GM23338 (cell line): ENCODE measurements at regions not wholly inside any gene's neighbourhood (a gene's known extent, or its start where the extent isn't known, plus 50 kb on each side); places are given as distances from the start of the nearest gene placed in this dataset.

Experiments
- ATAC-seq: fragments of 200-7000 bp; cut with Tn5 transposase; 3 replicates; pipeline ENCODE4 v1.9.1; 2020
- DNase-seq: peaks from one replicate; pipeline ENCODE4 v3.0.0-alpha.2; 2015; ENCODE audit warnings: low spot score
- H2AFZ ChIP-seq: fragments of 200-600 bp; sonication (generic); 2 replicates; pipeline ENCODE4 v1.8.0; 2016; ENCODE audit warnings: antibody characterized with exemption, mild to moderate bottlenecking, moderate library complexity
- H3F3A ChIP-seq: fragments of 200-600 bp; sonication (generic); replicated peaks from 2 replicates; pipeline ENCODE4 v1.8.0; 2017; ENCODE audit warnings: antibody characterized with exemption, mixed run types, low read depth
- H3K27ac ChIP-seq: fragments of 200-600 bp; sonication (generic); 2 replicates; pipeline ENCODE4 v1.6.1; 2016; ENCODE audit warnings: low read depth
- H3K27me3 ChIP-seq: fragments of 200-600 bp; sonication (generic); 2 replicates; pipeline ENCODE4 v1.8.0; 2016; ENCODE audit warnings: mild to moderate bottlenecking, mixed run types, moderate library complexity; ENCODE audit not compliant: insufficient read depth
- H3K36me3 ChIP-seq: fragments of 200-600 bp; sonication (generic); 2 replicates; pipeline ENCODE4 v1.8.0; 2016; ENCODE audit warnings: mild to moderate bottlenecking; ENCODE audit not compliant: insufficient read depth
- H3K4me1 ChIP-seq: fragments of 200-600 bp; sonication (generic); 2 replicates; pipeline ENCODE4 v1.8.0; 2016; ENCODE audit warnings: mild to moderate bottlenecking, moderate library complexity; ENCODE audit not compliant: insufficient read depth
- H3K4me2 ChIP-seq: fragments of 200-600 bp; sonication (generic); 2 replicates; pipeline ENCODE4 v1.7.1; 2017; ENCODE audit warnings: mixed run types
- H3K4me3 ChIP-seq: fragments of 200-600 bp; sonication (generic); 2 replicates; pipeline ENCODE4 v1.6.1; 2016; ENCODE audit warnings: mixed run types
- H3K79me2 ChIP-seq: fragments of 200-600 bp; sonication (generic); replicated peaks from 2 replicates; pipeline ENCODE4 v1.8.0; 2017; ENCODE audit warnings: mild to moderate bottlenecking; ENCODE audit not compliant: insufficient read depth
- H3K9me2 ChIP-seq: fragments of 200-600 bp; sonication (generic); 2 replicates; pipeline ENCODE4 v1.8.0; 2017; ENCODE audit not compliant: insufficient read depth
- H4K20me1 ChIP-seq: fragments of 200-600 bp; sonication (generic); replicated peaks from 2 replicates; pipeline ENCODE4 v1.8.0; 2017; ENCODE audit warnings: mild to moderate bottlenecking; ENCODE audit not compliant: insufficient read depth
- H3K27ac Mint-ChIP-seq: 2 replicates; pipeline ENCODE4 v1.8.0; 2020; ENCODE audit warnings: inconsistent platforms, mild to moderate bottlenecking, moderate library complexity, mixed read lengths
- H3K27me3 Mint-ChIP-seq: 3 replicates; pipeline ENCODE4 v1.8.0; 2022; ENCODE audit warnings: low read depth, mild to moderate bottlenecking, moderate library complexity, mixed read lengths, inconsistent platforms; ENCODE audit not compliant: insufficient read depth, poor library complexity
- H3K36me3 Mint-ChIP-seq: 3 replicates; pipeline ENCODE4 v1.8.0; 2021; ENCODE audit warnings: low read depth, mild to moderate bottlenecking, inconsistent platforms, moderate library complexity, mixed read lengths
- H3K4me1 Mint-ChIP-seq: 3 replicates; pipeline ENCODE4 v1.8.0; 2020; ENCODE audit warnings: mild to moderate bottlenecking, inconsistent platforms, mixed read lengths
- H3K4me3 Mint-ChIP-seq: 3 replicates; pipeline ENCODE4 v1.8.0; 2021; ENCODE audit warnings: moderate library complexity, mild to moderate bottlenecking, inconsistent platforms, mixed read lengths
- H3K9me3 Mint-ChIP-seq: 3 replicates; pipeline ENCODE4 v1.8.0; 2020; ENCODE audit warnings: moderate library complexity, mild to moderate bottlenecking, inconsistent platforms, mixed read lengths
- ETS1 ChIP-seq: IDR thresholded peaks from 2 replicates; pipeline ENCODE4 v1.6.1; 2016; ENCODE audit warnings: antibody characterized with exemption
- EZH2phosphoT487 ChIP-seq: fragments of 200-600 bp; sonication (generic); IDR thresholded peaks from one replicate; pipeline ENCODE4 v1.8.1; 2018; ENCODE audit warnings: antibody characterized with exemption; ENCODE audit not compliant: unreplicated experiment
- JUNB ChIP-seq: IDR thresholded peaks from one replicate; pipeline ENCODE4 v1.6.1; 2016; ENCODE audit warnings: antibody characterized with exemption; ENCODE audit not compliant: unreplicated experiment
- NANOG ChIP-seq: IDR thresholded peaks from 2 replicates; pipeline ENCODE4 v1.6.1; 2016; ENCODE audit warnings: antibody characterized with exemption, borderline replicate concordance
- POLR2AphosphoS5 ChIP-seq: IDR thresholded peaks from 2 replicates; pipeline ENCODE4 v1.6.1; 2016; ENCODE audit warnings: antibody characterized with exemption, low read depth
- STAT1 ChIP-seq: IDR thresholded peaks from one replicate; pipeline ENCODE4 v1.6.1; 2016; ENCODE audit warnings: antibody characterized with exemption; ENCODE audit not compliant: unreplicated experiment
- ZNF462 ChIP-seq: fragments of 250-450 bp; sonication (Bioruptor Pico); IDR thresholded peaks from 2 replicates; pipeline ENCODE4 v1.5.0; 2020; ENCODE audit warnings: mild to moderate bottlenecking, moderate library complexity
- TF ChIP-seq, protein P1 (sequence below), 2 experiments: fragments of 200-600 bp in 1 of 2; sonication (generic) in 1 of 2; conservative IDR thresholded peaks; 2 replicates each; pipeline versions ENCODE4 v1.5.1 to v1.6.1; 2016 to 2017; ENCODE audit warnings: antibody characterized with exemption in 2 of 2, low read depth in 2 of 2, mild to moderate bottlenecking in 2 of 2, moderate library complexity in 1 of 2

DNA sequence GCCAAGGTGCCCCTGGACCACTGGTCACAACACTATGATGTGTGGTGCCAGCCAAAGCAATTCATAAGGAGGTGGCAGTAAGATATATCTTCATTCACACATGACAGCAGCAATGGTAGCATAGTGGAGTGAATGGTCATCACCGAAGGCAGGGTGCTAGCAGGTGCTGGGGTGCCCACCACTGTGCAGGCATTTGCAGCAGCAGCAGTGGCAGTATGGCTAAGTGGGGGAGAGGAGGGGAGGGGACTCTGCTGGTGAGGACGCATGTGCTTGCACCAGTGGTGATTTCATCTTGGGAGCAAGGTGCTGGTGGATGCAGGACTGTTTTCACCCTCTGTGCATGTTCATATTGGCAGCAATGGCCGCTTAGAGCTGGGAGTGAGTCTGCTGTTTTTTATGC, 419.1 kb upstream of the KLHL4 start (continued):
- TF ChIP-seq ETS1 (no peak), POLR2AphosphoS5 (no peak), NANOG (no peak), JUNB (no peak), ZNF462 (CRISPR knock-in tag) (no peak), EZH2phosphoT487 (no peak), STAT1 (no peak)

- Histone ChIP-seq H3K27ac (no peak overlapping the region), H3K4me3 (no peak overlapping the region), H3K4me2 (no peak overlapping the region), H3F3A (no peaks in the 10 kb centered on the region), H3K36me3 (no peaks in the 10 kb centered on the region), H3K4me1 (no peaks in the 10 kb centered on the region), H4K20me1 (no peaks in the 10 kb centered on the region), H2AFZ (no peak overlapping the region), H3K79me2 (no peaks in the 10 kb centered on the region), H3K27me3 (no peaks in the 10 kb centered on the region), H3K9me2 (no peaks in the 10 kb centered on the region)
- ATAC-seq: no peak
- no peaks in the 10 kb centered on the region; the same call in 2 of the 3 replicates for H3K36me3 Mint-ChIP-seq
- 0 out of 3 replicates have a peak, but pooled peaks cover 4% of the 10 kb centered on the region for H3K9me3 Mint-ChIP-seq
- H3K4me1 Mint-ChIP-seq: no peaks in the 10 kb centered on the region
- no peak for DNase-seq
- no peaks in the 10 kb centered on the region for H3K27me3 Mint-ChIP-seq
- no peak overlapping the region for H3K27ac Mint-ChIP-seq
- H3K4me3 Mint-ChIP-seq: no peak overlapping the region
- TF ChIP-seq ZNF462 (CRISPR knock-in tag) (no peak), STAT1 (no peak)
- TF ChIP-seq, protein P1, sequence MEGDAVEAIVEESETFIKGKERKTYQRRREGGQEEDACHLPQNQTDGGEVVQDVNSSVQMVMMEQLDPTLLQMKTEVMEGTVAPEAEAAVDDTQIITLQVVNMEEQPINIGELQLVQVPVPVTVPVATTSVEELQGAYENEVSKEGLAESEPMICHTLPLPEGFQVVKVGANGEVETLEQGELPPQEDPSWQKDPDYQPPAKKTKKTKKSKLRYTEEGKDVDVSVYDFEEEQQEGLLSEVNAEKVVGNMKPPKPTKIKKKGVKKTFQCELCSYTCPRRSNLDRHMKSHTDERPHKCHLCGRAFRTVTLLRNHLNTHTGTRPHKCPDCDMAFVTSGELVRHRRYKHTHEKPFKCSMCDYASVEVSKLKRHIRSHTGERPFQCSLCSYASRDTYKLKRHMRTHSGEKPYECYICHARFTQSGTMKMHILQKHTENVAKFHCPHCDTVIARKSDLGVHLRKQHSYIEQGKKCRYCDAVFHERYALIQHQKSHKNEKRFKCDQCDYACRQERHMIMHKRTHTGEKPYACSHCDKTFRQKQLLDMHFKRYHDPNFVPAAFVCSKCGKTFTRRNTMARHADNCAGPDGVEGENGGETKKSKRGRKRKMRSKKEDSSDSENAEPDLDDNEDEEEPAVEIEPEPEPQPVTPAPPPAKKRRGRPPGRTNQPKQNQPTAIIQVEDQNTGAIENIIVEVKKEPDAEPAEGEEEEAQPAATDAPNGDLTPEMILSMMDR (conservative IDR thresholded peaks at IDR 0.05; ENCODE audit: low read depth in 2 of 2): no peak
These were observed 412.5 kb upstream of the KLHL4 start for GRCh38 chrX:87105131-87105530.
